IMR-90 (cell line): ENCODE measurements at regions not wholly inside any gene's neighbourhood (a gene's known extent, or its start where the extent isn't known, plus 50 kb on each side); places are given as distances from the start of the nearest gene placed in this dataset.
A peak's percentile ranks its signal among the peaks of the same experiment; 100 is the strongest.

Experiments used
- ATAC-seq: fragments of 200-7000 bp; cut with Tn5 transposase; 2 replicates; pipeline ENCODE4 v1.9.1; 2020; ENCODE audit warnings: low read depth, mild to moderate bottlenecking, moderate library complexity
- BruUV-seq: library from RNA; stranded (reverse); fragments of 400-500 nt; replicated peaks from 2 replicates; lab custom pipeline; 2021; lab: Mats Ljungman, UMichigan
- CTCF ChIA-PET: fragments of 300-600 bp; formaldehyde crosslinking; extraction: SDS; loops from one replicate; lab custom pipeline; 2021; ENCODE audit warnings: antibody characterized with exemption; lab: Yijun Ruan, JAX
- POLR2A ChIA-PET: fragments of 300-600 bp; sonication (Branson Sonifier 250); formaldehyde crosslinking; loops from one replicate; lab custom pipeline; 2022; ENCODE audit warnings: antibody characterized with exemption; ENCODE audit not compliant: unreplicated experiment; lab: Charles Lee
- DNase-seq: peaks from one replicate; pipeline ENCODE4 v3.0.0; 2013
- H2AFZ ChIP-seq: replicated peaks from 2 replicates; pipeline ENCODE3; 2013; ENCODE audit warnings: low read length, mild to moderate bottlenecking; ENCODE audit not compliant: poor library complexity
- H2AK5ac ChIP-seq: 2 replicates; pipeline ENCODE4 v1.6.1; 2013; ENCODE audit warnings: low read depth, low read length, inconsistent platforms
- H2AK9ac ChIP-seq: replicated peaks from 2 replicates; pipeline ENCODE3; 2013; ENCODE audit warnings: mild to moderate bottlenecking, low read depth, low read length, moderate library complexity; ENCODE audit not compliant: poor library complexity
- H2BK120ac ChIP-seq: 2 replicates; pipeline ENCODE4 v1.6.1; 2013; ENCODE audit warnings: low read depth, low read length, inconsistent platforms
- H2BK15ac ChIP-seq: 3 replicates; pipeline ENCODE4 v1.6.1; 2013; ENCODE audit warnings: low read depth, low read length, inconsistent platforms
- H2BK20ac ChIP-seq: 2 replicates; pipeline ENCODE4 v1.6.1; 2013; ENCODE audit warnings: low read depth, mild to moderate bottlenecking, inconsistent platforms, low read length, moderate library complexity
- H2BK5ac ChIP-seq: 2 replicates; pipeline ENCODE4 v1.6.1; 2013; ENCODE audit warnings: mild to moderate bottlenecking, low read depth, low read length, inconsistent platforms; ENCODE audit not compliant: poor library complexity, severe bottlenecking
- H3K14ac ChIP-seq: replicated peaks from 2 replicates; pipeline ENCODE4 v1.6.1; 2013; ENCODE audit warnings: low read depth, low read length, inconsistent platforms
- H3K18ac ChIP-seq: 2 replicates; pipeline ENCODE4 v1.6.1; 2013; ENCODE audit warnings: low read depth, low read length, control low read depth
- H3K23ac ChIP-seq: 2 replicates; pipeline ENCODE4 v1.6.1; 2013; ENCODE audit warnings: low read depth, low read length, inconsistent platforms
- H3K27ac ChIP-seq: 2 replicates; pipeline ENCODE4 v1.5.1; 2013; ENCODE audit warnings: mild to moderate bottlenecking, control low read depth, low read length; ENCODE audit not compliant: insufficient read depth
- H3K27me3 ChIP-seq: 2 replicates; pipeline ENCODE4 v1.6.1; 2013; ENCODE audit warnings: low read length; ENCODE audit not compliant: control insufficient read depth, insufficient read depth
- H3K36me3 ChIP-seq: 2 replicates; pipeline ENCODE4 v1.6.1; 2013; ENCODE audit warnings: low read length, mixed read lengths; ENCODE audit not compliant: control insufficient read depth, insufficient read depth
- H3K4ac ChIP-seq: 2 replicates; pipeline ENCODE4 v1.6.1; 2013; ENCODE audit warnings: low read depth, low read length, inconsistent platforms
- H3K4me1 ChIP-seq: 2 replicates; pipeline ENCODE4 v1.6.1; 2013; ENCODE audit warnings: low read length, mixed read lengths; ENCODE audit not compliant: control insufficient read depth, insufficient read depth
- H3K4me2 ChIP-seq: 2 replicates; pipeline ENCODE4 v1.6.1; 2013; ENCODE audit warnings: low read depth, mild to moderate bottlenecking, control low read depth, low read length, moderate library complexity
- H3K4me3 ChIP-seq: 2 replicates; pipeline ENCODE4 v1.5.1; 2013; ENCODE audit warnings: low read depth, mild to moderate bottlenecking, control low read depth, low read length, moderate library complexity; ENCODE audit not compliant: insufficient read depth
- H3K56ac ChIP-seq: 2 replicates; pipeline ENCODE4 v1.6.1; 2013; ENCODE audit warnings: low read length, inconsistent platforms; ENCODE audit not compliant: insufficient read depth; ENCODE audit errors: extremely low read depth
- H3K79me1 ChIP-seq, 2 experiments: 2 replicates each; pipeline ENCODE4 v1.6.1; 2013; ENCODE audit warnings: low read length in 2 of 2, inconsistent platforms in 1 of 2, low read depth in 1 of 2
- H3K9ac ChIP-seq: 2 replicates; pipeline ENCODE4 v1.6.1; 2013; ENCODE audit warnings: low read depth, low read length, control low read depth
- H3K9me1 ChIP-seq: 2 replicates; pipeline ENCODE4 v1.6.1; 2013; ENCODE audit warnings: low read length, inconsistent platforms; ENCODE audit not compliant: insufficient read depth
- H3K9me3 ChIP-seq: 2 replicates; pipeline ENCODE4 v1.6.1; 2013; ENCODE audit warnings: low read length; ENCODE audit not compliant: control insufficient read depth, insufficient read depth
- H4K20me1 ChIP-seq: 2 replicates; pipeline ENCODE4 v1.6.1; 2013; ENCODE audit warnings: low read length, inconsistent platforms; ENCODE audit not compliant: insufficient read depth
- H4K5ac ChIP-seq: 2 replicates; pipeline ENCODE4 v1.6.1; 2013; ENCODE audit warnings: mild to moderate bottlenecking, low read depth, low read length, control low read depth
- H4K8ac ChIP-seq, 2 experiments: 2 replicates each; pipeline ENCODE4 v1.6.1; 2013; ENCODE audit warnings: low read depth in 2 of 2, low read length in 2 of 2, control low read depth in 1 of 2, inconsistent platforms in 1 of 2
- H4K91ac ChIP-seq: 2 replicates; pipeline ENCODE4 v1.6.1; 2013; ENCODE audit warnings: low read depth, low read length, inconsistent platforms; ENCODE audit not compliant: insufficient read depth
- CEBPB ChIP-seq: IDR thresholded peaks from 2 replicates; pipeline ENCODE4 v1.6.1; 2012; ENCODE audit warnings: low read depth, low read length, improper control_type of control experiment
- WGBS, 2 experiments: methylation state at CpG; one replicate each; pipeline versions ENCODE4 v1.1.5 to v1.1.7; 2013; ENCODE audit warnings: missing lambda C conversion rate in 2 of 2; ENCODE audit not compliant: insufficient read length in 1 of 2; ENCODE audit errors: extremely low coverage in 2 of 2; 5-methylcytosine and 5-hydroxymethylcytosine counted together
- dilution Hi-C: fragments of 300-500 bp; cut with HindIII; formaldehyde crosslinking; loops from one replicate; pipeline ENCODE4 v1.14.3; 2018; ENCODE audit warnings: low sequenced_read_pairs; ENCODE audit not compliant: unreplicated experiment
- in situ Hi-C: fragments of 300-500 bp; cut with MboI; formaldehyde crosslinking; loops from 3 replicates; pipeline ENCODE4 v1.14.3; 2019; ENCODE audit warnings: low sequenced_read_pairs, inconsistent platforms, mixed read lengths
- intact Hi-C: fragments of 100-400 bp; cut with micrococcal nuclease; formaldehyde crosslinking; loops from 2 replicates; pipeline ENCODE4 v1.10.0; 2022

DNA sequence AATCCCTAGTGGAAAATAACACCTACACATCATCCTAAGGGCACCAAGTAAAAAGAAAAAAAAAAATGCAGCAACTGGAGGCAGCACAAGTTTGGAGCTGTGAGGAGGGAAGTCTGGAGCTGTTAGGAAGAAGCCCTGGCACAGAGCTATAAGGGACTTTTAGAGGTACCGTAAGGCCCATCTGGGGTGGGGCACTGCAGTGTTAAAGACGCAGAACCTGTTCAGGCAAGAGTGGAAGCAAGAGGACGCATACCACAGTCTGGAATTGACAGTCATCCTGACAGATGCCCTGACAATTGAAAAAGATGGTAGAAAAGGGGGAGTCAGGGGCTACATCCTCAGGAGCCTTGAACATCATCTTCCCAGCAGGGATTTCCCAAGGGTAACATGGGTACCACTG lies 195.9 kb upstream of the PLEKHG7 start:
- no peak overlapping the region for H3K4me3 ChIP-seq
- in situ Hi-C loops = no loop called here
- peak overlapping the region; percentile 7; the same call in 1 of the 2 replicates for H3K27ac ChIP-seq
- H4K5ac ChIP-seq = no peak overlapping the region; the same call in 1 of the 2 replicates
- 100% methylated on average over 2 of the region's 3 CpGs; no CpG with 5 or more reads in 1 of the 2 experiments for WGBS, 2 experiments
- no peak overlapping the region for H2BK120ac ChIP-seq
- ATAC-seq (no peak), DNase-seq (no peak)
- no peak overlapping the region for H2AFZ ChIP-seq
- no peak overlapping the region; the same call in 1 of the 2 replicates for H2AK5ac ChIP-seq
- dilution Hi-C loops = no loop called here
- H3K9me3 ChIP-seq = no peaks in the 10 kb centered on the region
- no peaks in the 10 kb centered on the region for H3K9me1 ChIP-seq
- H3K4ac ChIP-seq = no peak overlapping the region
- peak overlapping the region; percentile 9; the same call in 1 of the 2 replicates for H3K18ac ChIP-seq
- H4K20me1 ChIP-seq = no peaks in the 10 kb centered on the region
- no peak overlapping the region for H3K14ac ChIP-seq
- no TSS peak for BruUV-seq
- no peak overlapping the region for H2BK5ac ChIP-seq
- no peak overlapping the region for H3K4me2 ChIP-seq
- no peak for TF ChIP-seq CEBPB
- no peak overlapping the region for H3K23ac ChIP-seq
- H4K8ac ChIP-seq = peak overlapping the region in 1 of 2 experiments; percentile 100; a peak in 1 of 4 replicates
- CTCF ChIA-PET = interaction anchor here (0.7 kb wide), 1 partner anchor 16 kb away, joined by 3 read pairs; no protein-coding TSS in a partner anchor
- H4K91ac ChIP-seq = no peak overlapping the region
- H2BK20ac ChIP-seq = no peak overlapping the region
- H2AK9ac ChIP-seq = no peak overlapping the region
- H3K9ac ChIP-seq = no peak overlapping the region
- H3K4me1 ChIP-seq = peaks cover 22% of the 10 kb centered on the region
- H3K36me3 ChIP-seq = no peaks in the 10 kb centered on the region
- H2BK15ac ChIP-seq = no peak overlapping the region
- H3K79me1 ChIP-seq = no peaks in the 10 kb centered on the region
- H3K27me3 ChIP-seq = no peaks in the 10 kb centered on the region
- POLR2A ChIA-PET = no interaction called here
- intact Hi-C loops = no loop called here
- H3K56ac ChIP-seq = no peak overlapping the region
